ENCODE measurements at regions not wholly inside any gene's neighbourhood (a gene's known extent, or its start where the extent isn't known, plus 50 kb on each side); places are given as distances from the start of the nearest gene placed in this dataset.

- TF ChIP-seq SUZ12 (IDR thresholded peaks at IDR 0.05; ENCODE audit: extremely low read depth, insufficient read depth, insufficient read length) (no peak), ZNF274 (IDR thresholded peaks at IDR 0.05; ENCODE audit: low read depth, low read length) (no peak), YY1 (IDR thresholded peaks at IDR 0.05; ENCODE audit: insufficient read depth, insufficient read length) (no peak)
Observed at GRCh38 chr3:109715707-109716106, 378.4 kb upstream of the DPPA4 start.

Data from NT2/D1 (cell line).